ENCODE measurements at regions not wholly inside any gene's neighbourhood (a gene's known extent, or its start where the extent isn't known, plus 50 kb on each side); places are given as distances from the start of the nearest gene placed in this dataset.
"Not testable (repeated sequence)": the region's sequence is repeated elsewhere in the genome, so short reads cannot be mapped to it uniquely, and the experiment has no call there.

- not testable (repeated sequence) for DNase-seq
Measured at GRCh38 chr9:85792057-85792456, 50.3 kb upstream of the AGTPBP1 start.

GRCh38 chr9:85802978-85803695 lies 61.4 kb upstream of the AGTPBP1 start:
- DNase-seq = not testable (repeated sequence)

GRCh38 chr9:85804847-85805133 lies 63.0 kb upstream of the AGTPBP1 start:
- not testable (repeated sequence) for DNase-seq

GRCh38 chr9:85805134-85806005 lies 63.6 kb upstream of the AGTPBP1 start:
- peak; percentile 62 for DNase-seq

- not testable (repeated sequence) for DNase-seq
Measured at GRCh38 chr9:85808329-85808728, 66.6 kb upstream of the AGTPBP1 start.

- DNase-seq = not testable (repeated sequence)
Measured at GRCh38 chr9:85813388-85813787, 71.6 kb upstream of the AGTPBP1 start.

GRCh38 chr9:85814800-85815199 lies 73.0 kb upstream of the AGTPBP1 start:
- DNase-seq = not testable (repeated sequence)

- not testable (repeated sequence) for DNase-seq
Measured at GRCh38 chr9:85818971-85819370, 77.2 kb upstream of the AGTPBP1 start.

- not testable (repeated sequence) for DNase-seq
Measured at GRCh38 chr9:85820598-85820997, 78.8 kb upstream of the AGTPBP1 start.

GRCh38 chr9:85824949-85825348 lies 83.2 kb upstream of the AGTPBP1 start:
- not testable (repeated sequence) for DNase-seq

- not testable (repeated sequence) for DNase-seq
Measured at GRCh38 chr9:85834591-85834990, 92.8 kb upstream of the AGTPBP1 start.

GRCh38 chr9:85843949-85844348 lies 97.0 kb upstream of the NAA35 start:
- not testable (repeated sequence) for DNase-seq

GRCh38 chr9:85847782-85848181 lies 93.2 kb upstream of the NAA35 start:
- DNase-seq = not testable (repeated sequence)

- DNase-seq = no peak
Measured at GRCh38 chr9:85858056-85858750, 82.7 kb upstream of the NAA35 start.

- no peak for DNase-seq
Measured at GRCh38 chr9:85859765-85860164, 81.2 kb upstream of the NAA35 start.

GRCh38 chr9:85861882-85862281 lies 79.1 kb upstream of the NAA35 start:
- not testable (repeated sequence) for DNase-seq

GRCh38 chr9:85863875-85864274 lies 77.1 kb upstream of the NAA35 start:
- DNase-seq = no peak

- no peak for DNase-seq
Measured at GRCh38 chr9:85871008-85871407, 69.9 kb upstream of the NAA35 start.

GRCh38 chr9:85871683-85872082 lies 69.3 kb upstream of the NAA35 start:
- not testable (repeated sequence) for DNase-seq

GRCh38 chr9:85872463-85872862 lies 68.5 kb upstream of the NAA35 start:
- DNase-seq = no peak

GRCh38 chr9:85876628-85877027 lies 64.3 kb upstream of the NAA35 start:
- no peak for DNase-seq

- DNase-seq = not testable (repeated sequence)
Measured at GRCh38 chr9:85878872-85879597, 61.9 kb upstream of the NAA35 start.

GRCh38 chr9:85880507-85880906 lies 60.4 kb upstream of the NAA35 start:
- DNase-seq = not testable (repeated sequence)

All from T1000 (cell line).